ENCODE measurements at regions not wholly inside any gene's neighbourhood (a gene's known extent, or its start where the extent isn't known, plus 50 kb on each side); places are given as distances from the start of the nearest gene placed in this dataset.

GRCh38 chr20:41939659-41940058, 321.5 kb upstream of the CHD6 start:
- DNase-seq: no peak

GRCh38 chr20:41938353-41938752, 320.2 kb upstream of the CHD6 start:
- DNase-seq: no peak

GRCh38 chr20:41935259-41935791, 317.1 kb upstream of the CHD6 start:
- DNase-seq: no peak

GRCh38 chr20:41932431-41932830, 314.3 kb upstream of the CHD6 start:
- no peak for DNase-seq

GRCh38 chr20:41927655-41928054, 309.5 kb upstream of the CHD6 start:
- no peak for DNase-seq

- DNase-seq: no peak
These were observed 309.0 kb upstream of the CHD6 start for GRCh38 chr20:41927189-41927588.

DNA sequence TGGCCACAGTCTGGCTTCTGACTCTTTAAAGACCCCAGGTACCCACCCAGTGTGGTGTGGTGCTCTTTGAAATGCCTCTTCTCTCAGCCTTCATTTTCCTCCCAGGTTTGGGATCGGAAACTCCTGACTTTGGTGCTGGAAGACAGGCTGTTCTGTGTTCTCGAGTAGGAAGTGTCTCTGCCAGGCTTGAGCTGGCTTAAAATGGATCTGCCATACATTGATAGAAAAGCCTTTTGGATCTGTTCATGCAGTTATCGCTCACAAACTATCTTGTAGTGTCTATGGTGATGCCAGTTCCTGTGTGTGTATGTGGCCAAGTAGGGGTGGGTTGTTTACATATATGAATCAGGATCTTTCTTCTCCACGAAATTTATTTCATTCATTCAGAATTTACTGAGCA, 307.3 kb upstream of the CHD6 start:
- no peak for DNase-seq

DNA sequence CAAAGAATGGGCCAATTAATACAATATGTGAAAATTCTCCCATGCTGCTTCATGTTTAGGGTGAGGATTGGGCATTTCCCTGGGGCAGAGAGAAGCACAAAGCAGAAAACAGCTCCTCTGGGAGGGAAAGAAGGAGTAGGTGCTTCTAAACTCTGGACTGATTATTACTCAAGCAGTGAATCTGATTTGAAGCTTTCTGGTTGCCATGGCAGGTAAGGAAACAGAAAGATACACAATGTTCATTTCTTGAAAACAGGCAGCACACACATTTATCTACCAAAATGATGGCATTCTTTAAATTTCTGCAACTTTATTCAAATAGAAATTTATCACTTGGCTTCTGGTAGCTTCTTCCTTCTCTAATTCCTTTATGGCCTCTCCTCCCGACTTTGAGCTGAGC, 305.4 kb upstream of the CHD6 start:
- no peak for DNase-seq

GRCh38 chr20:41913146-41913545, 295.0 kb upstream of the CHD6 start:
- no peak for DNase-seq

DNA sequence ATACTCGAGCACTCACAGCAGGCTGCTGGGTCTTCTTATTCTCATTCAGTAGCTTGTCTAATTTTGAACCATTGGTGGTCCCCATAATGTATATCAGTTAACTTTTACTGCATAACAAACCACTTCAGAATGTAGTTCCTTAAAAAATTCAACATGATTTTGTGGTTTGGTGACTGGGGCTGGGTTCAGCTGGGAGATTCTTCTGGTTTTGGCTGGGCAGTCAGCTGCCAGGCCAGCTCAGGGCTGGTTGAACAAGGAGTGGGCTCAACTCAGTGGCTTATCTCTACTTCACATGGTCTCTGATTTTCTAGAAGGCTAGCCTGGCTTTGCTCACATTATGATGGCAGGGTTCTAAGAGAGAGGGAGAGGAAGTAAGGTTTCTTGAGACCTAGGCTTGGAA, 292.4 kb upstream of the CHD6 start:
- no peak for DNase-seq

DNA sequence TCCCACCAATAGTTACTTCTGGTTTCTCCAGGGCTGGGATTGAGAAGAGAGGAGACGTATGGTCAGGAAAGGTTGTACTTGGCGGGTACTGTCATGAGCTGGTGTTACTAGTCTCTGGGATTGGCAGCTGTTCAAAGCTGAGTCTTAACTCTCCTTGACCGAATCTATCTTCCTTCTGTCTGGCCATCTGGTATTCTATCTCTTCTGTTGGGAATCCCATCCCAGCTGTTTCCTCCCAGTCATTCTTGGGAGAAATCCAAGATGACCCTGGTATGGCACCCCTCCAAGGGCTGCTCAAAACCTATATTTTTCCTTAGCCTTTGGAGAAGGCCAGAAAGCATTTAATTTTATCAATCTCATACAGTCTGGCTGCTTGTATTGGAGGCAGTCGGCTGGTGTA, 287.0 kb upstream of the CHD6 start:
- DNase-seq: no peak

- no peak for DNase-seq
These were observed 285.4 kb upstream of the CHD6 start for GRCh38 chr20:41903586-41903985.

DNA sequence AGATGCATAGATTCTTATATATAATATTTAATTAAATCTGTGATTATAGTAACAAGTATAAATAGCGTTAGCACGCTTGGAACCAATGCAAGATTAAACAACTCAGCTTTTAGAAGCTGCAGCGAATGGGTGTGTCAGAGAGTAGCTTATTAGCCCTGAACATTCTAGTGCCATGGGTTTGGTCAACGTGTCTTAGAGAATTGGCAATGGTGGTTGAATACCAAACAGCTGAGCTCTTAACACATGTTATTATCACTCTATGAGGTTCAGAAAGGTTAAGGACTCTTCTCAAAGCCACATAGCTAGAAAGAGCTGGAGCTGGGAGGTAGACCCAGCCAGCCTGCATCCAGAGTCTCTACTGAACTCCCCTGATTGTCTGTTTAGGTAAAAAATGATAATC, 284.2 kb upstream of the CHD6 start:
- DNase-seq: no peak

DNA sequence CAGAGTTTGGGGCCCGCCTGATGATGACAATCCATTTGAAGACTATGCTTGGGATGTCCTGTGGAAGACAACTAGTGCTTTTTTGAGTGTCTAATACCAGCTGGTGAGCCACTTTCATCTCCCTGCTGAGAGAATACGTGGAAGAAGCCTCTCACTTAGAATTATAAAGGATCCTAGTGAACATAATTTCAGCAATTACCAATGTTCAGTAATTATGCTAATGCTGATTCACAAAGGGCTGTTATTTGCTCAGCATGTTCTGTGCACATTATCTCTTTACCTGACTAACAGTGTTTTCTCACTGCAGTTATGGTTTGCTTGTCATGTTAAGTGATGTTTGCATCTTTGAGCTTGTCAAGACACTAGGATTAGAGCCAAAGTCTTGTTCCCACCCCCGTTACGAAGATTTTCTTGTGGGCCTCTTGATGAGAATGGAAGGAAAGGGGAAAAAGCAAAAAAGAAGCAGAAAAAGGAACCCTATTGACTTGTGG, 282.1 kb upstream of the CHD6 start:
- no peak for DNase-seq

- no peak for DNase-seq
These were observed 279.5 kb upstream of the CHD6 start for GRCh38 chr20:41897708-41898107.

DNA sequence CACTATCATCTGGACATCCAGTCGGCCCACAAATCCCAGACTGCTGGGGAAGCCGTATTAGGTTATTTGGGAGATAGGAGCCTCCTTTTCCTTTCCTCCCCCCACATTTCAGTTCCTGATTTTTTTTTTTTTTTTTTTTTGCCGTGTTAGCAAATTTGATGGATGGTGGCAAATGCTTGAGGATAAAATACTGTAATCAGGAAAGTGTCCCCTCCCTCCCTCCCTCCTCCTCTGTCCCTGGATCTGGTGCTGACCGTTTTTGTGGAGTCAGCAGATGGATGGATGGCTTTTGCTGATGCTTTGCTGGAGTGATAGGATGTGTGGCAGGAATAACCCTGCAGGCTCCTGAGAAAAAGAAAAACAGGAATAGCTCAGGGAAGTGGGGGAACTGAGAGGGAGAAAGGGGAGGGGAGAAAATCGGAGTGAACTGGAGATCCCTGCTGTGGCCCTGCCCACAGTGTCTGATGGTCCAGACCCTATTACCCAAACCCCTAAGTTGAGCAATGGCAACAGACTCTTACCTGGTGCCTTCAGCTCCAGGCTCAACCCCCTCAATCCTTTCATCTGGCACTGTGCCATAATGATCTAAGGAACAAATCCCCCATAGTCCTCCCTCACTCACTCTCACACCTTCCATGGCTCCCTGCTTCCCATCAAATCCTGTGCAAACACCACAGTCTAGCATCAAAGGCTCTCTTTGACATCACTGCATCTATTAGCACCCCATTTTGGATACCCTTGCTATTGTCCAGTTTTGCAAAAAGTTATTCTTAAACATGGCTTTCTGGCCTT, 277.3 kb upstream of the CHD6 start:
- DNase-seq: no peak

GRCh38 chr20:41894255-41894963, 276.2 kb upstream of the CHD6 start:
- no peak for DNase-seq

- DNase-seq: no peak
These were observed 273.9 kb upstream of the CHD6 start for GRCh38 chr20:41892031-41892430.

DNA sequence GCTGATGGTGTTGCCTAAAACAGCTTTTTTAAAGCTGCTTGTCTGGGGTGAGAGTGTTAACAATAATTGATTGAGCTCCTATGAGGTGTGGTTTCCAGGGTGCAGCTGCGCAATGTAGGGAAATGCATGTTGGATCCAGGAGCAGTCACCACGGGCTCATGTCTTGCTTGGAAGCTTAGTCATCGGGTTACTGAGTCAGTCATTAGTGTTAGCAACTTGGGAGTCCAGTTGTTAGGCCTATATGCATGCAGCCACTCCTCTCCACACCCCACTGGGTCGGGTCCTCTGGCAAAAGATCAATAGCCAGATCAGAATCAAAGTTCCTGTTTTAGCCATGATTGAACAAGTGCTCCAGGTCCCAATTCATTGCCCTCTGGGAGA, 271.7 kb upstream of the CHD6 start:
- DNase-seq: no peak

GRCh38 chr20:41889126-41889843, 271.1 kb upstream of the CHD6 start:
- no peak for DNase-seq

DNA sequence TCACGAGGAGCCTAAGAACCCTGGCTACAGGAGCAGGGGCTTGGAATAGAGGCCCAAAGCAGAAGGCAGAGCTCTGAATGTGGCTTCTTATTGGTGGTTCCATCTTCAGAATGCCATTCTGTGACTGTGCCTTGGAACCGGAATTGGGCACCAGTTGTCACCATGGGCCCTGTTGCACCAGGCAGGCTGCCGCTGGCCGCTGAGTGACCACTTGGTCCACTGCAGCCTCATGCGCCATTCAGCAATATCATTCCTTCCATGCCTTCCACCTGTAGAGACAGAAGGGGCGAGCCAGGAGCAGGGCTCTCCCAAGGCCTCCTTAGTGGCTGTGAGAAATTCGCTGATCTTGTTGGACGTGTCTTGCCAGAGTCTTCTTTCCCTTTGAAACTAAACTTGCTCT, 270.3 kb upstream of the CHD6 start:
- no peak for DNase-seq

GRCh38 chr20:41887500-41887899, 269.3 kb upstream of the CHD6 start:
- no peak for DNase-seq

DNA sequence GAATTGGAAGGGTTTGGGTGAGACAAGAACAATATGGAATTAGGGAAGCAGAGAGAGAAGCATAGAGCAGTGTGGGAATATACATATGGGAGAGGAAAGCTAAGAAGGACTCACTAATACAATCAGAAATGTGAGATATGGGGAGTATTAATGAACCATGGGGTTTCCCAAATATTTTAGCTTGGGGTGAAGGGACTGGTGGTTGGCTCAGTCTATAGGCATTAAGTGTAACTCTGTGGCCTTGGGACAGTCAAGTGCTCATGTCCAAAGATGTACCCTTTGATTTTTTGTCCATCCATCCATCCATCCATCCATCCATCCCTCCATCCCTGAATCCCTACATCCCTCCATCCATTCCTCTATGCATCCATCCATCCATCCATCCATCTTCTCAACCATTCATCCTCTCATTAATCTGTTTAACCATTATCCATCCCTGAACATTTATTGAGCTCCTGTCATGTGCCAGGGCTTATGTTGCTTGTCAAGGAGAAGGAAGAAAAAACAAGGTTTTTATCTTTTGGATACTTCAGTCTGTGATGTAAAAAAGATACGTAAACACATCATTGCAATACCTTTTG, 263.4 kb upstream of the CHD6 start:
- no peak for DNase-seq
